OCI-LY1 (cell line): ENCODE measurements at regions not wholly inside any gene's neighbourhood (a gene's known extent, or its start where the extent isn't known, plus 50 kb on each side); places are given as distances from the start of the nearest gene placed in this dataset.

Source experiments
- H2AFZ ChIP-seq: fragments of 200-600 bp; sonication (generic), shearing (Covaris generic); 2 replicates; pipeline ENCODE4 v1.6.0; 2014; ENCODE audit warnings: antibody characterized with exemption, mild to moderate bottlenecking, low read length
- H3F3A ChIP-seq: fragments of 200-600 bp; sonication (generic), shearing (Covaris generic); 2 replicates; pipeline ENCODE4 v1.6.0; 2014; ENCODE audit warnings: mild to moderate bottlenecking, antibody characterized with exemption, low read length, moderate library complexity; ENCODE audit not compliant: insufficient read depth
- H3K27ac ChIP-seq: fragments of 200-600 bp; sonication (generic); 2 replicates; pipeline ENCODE4 v1.5.1; 2014; ENCODE audit warnings: low read length, mixed run types, mild to moderate bottlenecking, low read depth; ENCODE audit not compliant: poor library complexity, severe bottlenecking
- H3K27me3 ChIP-seq: fragments of 200-600 bp; sonication (generic); 2 replicates; pipeline ENCODE4 v1.6.0; 2014; ENCODE audit warnings: antibody characterized with exemption, mild to moderate bottlenecking, low read length, moderate library complexity; ENCODE audit not compliant: insufficient read depth
- H3K36me3 ChIP-seq: fragments of 200-600 bp; sonication (generic); 2 replicates; pipeline ENCODE4 v1.6.1; 2014; ENCODE audit warnings: mild to moderate bottlenecking, antibody characterized with exemption, low read length, moderate library complexity, mixed read lengths; ENCODE audit not compliant: insufficient read depth
- H3K4me1 ChIP-seq: fragments of 200-600 bp; sonication (generic); 2 replicates; pipeline ENCODE4 v1.5.1; 2014; ENCODE audit warnings: mild to moderate bottlenecking, low read length, moderate library complexity; ENCODE audit not compliant: insufficient read depth, severe bottlenecking
- H3K4me2 ChIP-seq: fragments of 200-600 bp; sonication (generic), shearing (Covaris generic); 2 replicates; pipeline ENCODE4 v1.6.1; 2014; ENCODE audit warnings: low read length
- H3K4me3 ChIP-seq: fragments of 200-600 bp; sonication (generic); 2 replicates; pipeline ENCODE4 v1.5.1; 2014; ENCODE audit warnings: low read length, low read depth, mild to moderate bottlenecking, mixed read lengths; ENCODE audit not compliant: poor library complexity, severe bottlenecking
- H3K79me2 ChIP-seq: fragments of 200-600 bp; shearing (Covaris generic); 2 replicates; pipeline ENCODE4 v1.6.1; 2016; ENCODE audit warnings: mixed run types, low read length, mixed read lengths; ENCODE audit not compliant: insufficient read depth
- H3K9ac ChIP-seq: fragments of 200-600 bp; sonication (generic), shearing (Covaris generic); 2 replicates; pipeline ENCODE4 v1.6.1; 2014; ENCODE audit warnings: mild to moderate bottlenecking, low read length, mixed read lengths
- H3K9me2 ChIP-seq: fragments of 200-600 bp; sonication (generic), shearing (Covaris generic); 2 replicates; pipeline ENCODE4 v1.6.1; 2014; ENCODE audit warnings: low read depth, mild to moderate bottlenecking, low read length, mixed read lengths
- H3K9me3 ChIP-seq: fragments of 200-600 bp; shearing (Covaris generic); 2 replicates; pipeline ENCODE4 v1.6.1; 2014; ENCODE audit warnings: low read length, mixed read lengths
- H4K20me1 ChIP-seq: fragments of 200-600 bp; sonication (generic), shearing (Covaris generic); 2 replicates; pipeline ENCODE4 v1.6.0; 2016; ENCODE audit warnings: mild to moderate bottlenecking, low read length; ENCODE audit not compliant: insufficient read depth
- EZH2 ChIP-seq: fragments of 200-600 bp; sonication (generic), shearing (Covaris generic); IDR thresholded peaks from 2 replicates; pipeline ENCODE4 v1.8.0; 2017; ENCODE audit warnings: borderline replicate concordance, mixed run types, mild to moderate bottlenecking, antibody characterized with exemption, low read length, moderate library complexity, mixed read lengths
- TF ChIP-seq, protein P1 (sequence below): fragments of 200-600 bp; sonication (generic), shearing (Covaris generic); IDR thresholded peaks from 2 replicates; pipeline ENCODE4 v1.5.1; 2017; ENCODE audit warnings: mild to moderate bottlenecking, antibody characterized with exemption, low read length, moderate library complexity, mixed read lengths

GRCh38 chr14:26987744-26988363, 390.0 kb upstream of the NOVA1 start:
- H3K9ac ChIP-seq = no peak overlapping the region
- no peak overlapping the region for H3K4me2 ChIP-seq
- no peaks in the 10 kb centered on the region for H3F3A ChIP-seq
- no peak overlapping the region for H2AFZ ChIP-seq
- H3K9me2 ChIP-seq = no peaks in the 10 kb centered on the region
- H4K20me1 ChIP-seq = no peaks in the 10 kb centered on the region
- TF ChIP-seq EZH2 = no peak
- TF ChIP-seq, protein P1, sequence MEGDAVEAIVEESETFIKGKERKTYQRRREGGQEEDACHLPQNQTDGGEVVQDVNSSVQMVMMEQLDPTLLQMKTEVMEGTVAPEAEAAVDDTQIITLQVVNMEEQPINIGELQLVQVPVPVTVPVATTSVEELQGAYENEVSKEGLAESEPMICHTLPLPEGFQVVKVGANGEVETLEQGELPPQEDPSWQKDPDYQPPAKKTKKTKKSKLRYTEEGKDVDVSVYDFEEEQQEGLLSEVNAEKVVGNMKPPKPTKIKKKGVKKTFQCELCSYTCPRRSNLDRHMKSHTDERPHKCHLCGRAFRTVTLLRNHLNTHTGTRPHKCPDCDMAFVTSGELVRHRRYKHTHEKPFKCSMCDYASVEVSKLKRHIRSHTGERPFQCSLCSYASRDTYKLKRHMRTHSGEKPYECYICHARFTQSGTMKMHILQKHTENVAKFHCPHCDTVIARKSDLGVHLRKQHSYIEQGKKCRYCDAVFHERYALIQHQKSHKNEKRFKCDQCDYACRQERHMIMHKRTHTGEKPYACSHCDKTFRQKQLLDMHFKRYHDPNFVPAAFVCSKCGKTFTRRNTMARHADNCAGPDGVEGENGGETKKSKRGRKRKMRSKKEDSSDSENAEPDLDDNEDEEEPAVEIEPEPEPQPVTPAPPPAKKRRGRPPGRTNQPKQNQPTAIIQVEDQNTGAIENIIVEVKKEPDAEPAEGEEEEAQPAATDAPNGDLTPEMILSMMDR = no peak
- no peaks in the 10 kb centered on the region for H3K9me3 ChIP-seq
- no peaks in the 10 kb centered on the region for H3K27me3 ChIP-seq
- no peak overlapping the region for H3K4me3 ChIP-seq
- H3K27ac ChIP-seq = no peak overlapping the region
- H3K4me1 ChIP-seq = no peaks in the 10 kb centered on the region
- H3K36me3 ChIP-seq = no peaks in the 10 kb centered on the region
- H3K79me2 ChIP-seq = no peaks in the 10 kb centered on the region

- Histone ChIP-seq H3F3A (no peaks in the 10 kb centered on the region), H3K4me3 (no peak overlapping the region), H3K9me2 (no peaks in the 10 kb centered on the region), H3K27ac (no peak overlapping the region), H3K9me3 (no peaks in the 10 kb centered on the region), H3K4me1 (no peaks in the 10 kb centered on the region), H3K9ac (no peak overlapping the region), H3K36me3 (no peaks in the 10 kb centered on the region), H3K27me3 (no peaks in the 10 kb centered on the region), H4K20me1 (no peaks in the 10 kb centered on the region), H3K79me2 (no peaks in the 10 kb centered on the region), H2AFZ (no peak overlapping the region), H3K4me2 (no peak overlapping the region)
- no peak for TF ChIP-seq EZH2
- TF ChIP-seq, protein P1 = no peak
These were observed 393.1 kb upstream of the NOVA1 start for GRCh38 chr14:26990946-26991345.

GRCh38 chr14:26992403-26993115, 394.7 kb upstream of the NOVA1 start:
- Histone ChIP-seq H3K79me2 (no peaks in the 10 kb centered on the region), H3K27ac (no peak overlapping the region), H3K36me3 (no peaks in the 10 kb centered on the region), H4K20me1 (no peaks in the 10 kb centered on the region), H3K4me1 (no peaks in the 10 kb centered on the region), H3K9me3 (no peaks in the 10 kb centered on the region), H3K27me3 (no peaks in the 10 kb centered on the region), H3F3A (no peaks in the 10 kb centered on the region), H3K9ac (no peak overlapping the region), H2AFZ (no peak overlapping the region), H3K4me3 (no peak overlapping the region), H3K4me2 (no peak overlapping the region), H3K9me2 (no peaks in the 10 kb centered on the region)
- TF ChIP-seq, protein P1 = no peak
- TF ChIP-seq EZH2 = no peak
